ENCODE measurements at regions not wholly inside any gene's neighbourhood (a gene's known extent, or its start where the extent isn't known, plus 50 kb on each side); places are given as distances from the start of the nearest gene placed in this dataset.
A peak's percentile ranks its signal among the peaks of the same experiment; 100 is the strongest.

GRCh38 chr6:48782225-48782624 is 671.2 kb upstream of the PTCHD4 start:
- Histone ChIP-seq H3K27me3 (replicated peaks) (no peaks in the 10 kb centered on the region), H3K27ac (no peak overlapping the region), H3K4me3 (ENCODE audit: low read depth, low read length) (no peak overlapping the region), H3K36me3 (replicated peaks) (no peaks in the 10 kb centered on the region)
- DNase-seq: no peak
- in situ Hi-C loops (cut with HindIII; ENCODE audit: low pct_ligation_motif_present, low sequenced_read_pairs): no loop called here
- no peak for TF ChIP-seq CTCF (IDR thresholded peaks at IDR 0.05; ENCODE audit: low read depth, low read length, missing control alignments)

DNA sequence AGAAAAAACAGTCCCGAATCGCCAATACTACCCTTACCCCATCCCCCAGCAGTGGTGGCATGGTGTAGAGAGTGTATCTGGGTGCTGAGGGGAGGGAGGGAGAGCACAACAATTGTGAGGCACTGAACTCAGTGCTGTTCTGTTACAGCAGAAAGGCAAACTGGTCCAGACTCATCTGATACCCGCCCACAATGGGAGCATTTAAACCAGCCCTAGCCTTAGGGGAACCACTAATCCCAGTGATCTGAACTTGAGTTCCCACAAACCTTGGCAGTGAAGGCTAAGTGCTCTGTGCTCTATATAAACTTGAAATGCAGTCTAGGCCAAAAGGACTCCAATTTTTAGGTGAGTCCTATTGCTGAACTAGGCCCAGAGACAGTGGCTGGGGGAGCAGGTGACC is 666.4 kb upstream of the PTCHD4 start:
- H3K36me3 ChIP-seq (replicated peaks): no peaks in the 10 kb centered on the region
- no peak for DNase-seq
- H3K27ac ChIP-seq: no peak overlapping the region
- no peak overlapping the region for H3K4me3 ChIP-seq (ENCODE audit: low read depth, low read length)
- TF ChIP-seq CTCF (IDR thresholded peaks at IDR 0.05; ENCODE audit: low read depth, low read length, missing control alignments): no peak
- in situ Hi-C loops (cut with HindIII; ENCODE audit: low pct_ligation_motif_present, low sequenced_read_pairs): no loop called here
- H3K27me3 ChIP-seq (replicated peaks): no peaks in the 10 kb centered on the region

DNA sequence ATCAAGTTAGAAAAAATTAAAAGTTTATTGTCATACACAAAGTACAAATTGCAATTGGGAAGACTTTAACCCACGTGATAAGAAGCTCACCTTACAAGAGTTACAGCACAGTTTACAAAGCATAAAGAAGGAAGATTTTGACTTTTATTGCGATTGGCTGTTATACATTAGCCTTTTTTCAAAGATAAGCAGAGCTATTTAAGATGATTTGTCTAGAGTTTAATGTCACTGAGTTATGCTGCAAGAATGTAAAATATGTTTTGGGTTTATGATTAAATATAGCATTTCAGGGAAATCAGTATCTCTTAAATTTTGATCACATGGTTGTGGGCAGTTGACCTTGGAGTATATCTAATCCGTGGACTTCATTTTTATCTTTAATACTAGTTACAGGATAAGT is 664.2 kb upstream of the PTCHD4 start:
- Histone ChIP-seq H3K4me3 (ENCODE audit: low read depth, low read length) (no peak overlapping the region), H3K27ac (no peak overlapping the region), H3K36me3 (replicated peaks) (no peaks in the 10 kb centered on the region), H3K27me3 (replicated peaks) (no peaks in the 10 kb centered on the region)
- no peak for TF ChIP-seq CTCF (IDR thresholded peaks at IDR 0.05; ENCODE audit: low read depth, low read length, missing control alignments)
- in situ Hi-C loops (cut with HindIII; ENCODE audit: low pct_ligation_motif_present, low sequenced_read_pairs): no loop called here
- DNase-seq: no peak

GRCh38 chr6:48774276-48774675 is 663.3 kb upstream of the PTCHD4 start:
- no peaks in the 10 kb centered on the region for H3K27me3 ChIP-seq (replicated peaks)
- H3K4me3 ChIP-seq (ENCODE audit: low read depth, low read length): no peak overlapping the region
- TF ChIP-seq CTCF (IDR thresholded peaks at IDR 0.05; ENCODE audit: low read depth, low read length, missing control alignments): no peak
- in situ Hi-C loops (cut with HindIII; ENCODE audit: low pct_ligation_motif_present, low sequenced_read_pairs): no loop called here
- no peaks in the 10 kb centered on the region for H3K36me3 ChIP-seq (replicated peaks)
- DNase-seq: no peak
- H3K27ac ChIP-seq: no peak overlapping the region

DNA sequence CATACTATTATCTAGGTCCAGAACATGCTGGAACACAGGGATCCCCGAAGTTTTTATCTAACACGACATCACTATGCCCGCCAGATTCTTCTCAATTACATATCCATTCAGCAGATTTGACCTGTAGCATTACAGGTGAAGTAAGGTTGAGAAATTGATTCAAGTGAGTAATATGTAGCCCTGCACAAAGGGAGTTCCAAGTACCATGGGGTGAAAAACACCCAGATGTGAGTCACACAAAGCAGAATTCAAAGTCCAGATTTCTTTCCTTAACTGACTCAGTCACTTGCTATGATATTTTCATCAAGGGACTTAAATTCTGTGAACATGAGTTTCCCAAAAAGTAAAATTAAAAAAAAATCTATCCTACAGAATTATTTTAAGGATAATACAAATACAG is 655.4 kb upstream of the PTCHD4 start:
- in situ Hi-C loops (cut with HindIII; ENCODE audit: low pct_ligation_motif_present, low sequenced_read_pairs): no loop called here
- H3K27ac ChIP-seq: no peak overlapping the region
- no peak for TF ChIP-seq CTCF (IDR thresholded peaks at IDR 0.05; ENCODE audit: low read depth, low read length, missing control alignments)

GRCh38 chr6:48765352-48765961 is 654.5 kb upstream of the PTCHD4 start:
- no peaks in the 10 kb centered on the region for H3K27me3 ChIP-seq (replicated peaks)
- H3K27ac ChIP-seq: no peak overlapping the region
- in situ Hi-C loops (cut with HindIII; ENCODE audit: low pct_ligation_motif_present, low sequenced_read_pairs): no loop called here
- H3K4me3 ChIP-seq (ENCODE audit: low read depth, low read length): no peak overlapping the region
- peak; percentile 57 for DNase-seq
- peak; percentile 72 for TF ChIP-seq CTCF (IDR thresholded peaks at IDR 0.05; ENCODE audit: low read depth, low read length, missing control alignments)
- no peaks in the 10 kb centered on the region for H3K36me3 ChIP-seq (replicated peaks)

More for the DNA sequence above, 655.4 kb upstream of the PTCHD4 start:
- Histone ChIP-seq H3K27me3 (replicated peaks) (no peaks in the 10 kb centered on the region), H3K4me3 (ENCODE audit: low read depth, low read length) (no peak overlapping the region), H3K36me3 (replicated peaks) (no peaks in the 10 kb centered on the region)
- peak; percentile 62 for DNase-seq
